ENCODE measurements at regions not wholly inside any gene's neighbourhood (a gene's known extent, or its start where the extent isn't known, plus 50 kb on each side); places are given as distances from the start of the nearest gene placed in this dataset.

GRCh38 chr14:76585616-76586015 lies 175.7 kb upstream of the VASH1 start:
- H3K9ac ChIP-seq (ENCODE audit: low read length) = no peak overlapping the region
- H3K9me3 ChIP-seq (replicated peaks; ENCODE audit: insufficient read depth, low read length) = no peaks in the 10 kb centered on the region
- no peak for TF ChIP-seq CTCF (IDR thresholded peaks at IDR 0.05; ENCODE audit: low read length)
- no peak for TF ChIP-seq EZH2 (optimal IDR thresholded peaks at IDR 0.05; ENCODE audit: low read depth, low read length)
- TF ChIP-seq EZH2phosphoT487 (IDR thresholded peaks at IDR 0.05; ENCODE audit: low read length) = no peak
- H3K4me2 ChIP-seq (ENCODE audit: low read depth, low read length) = no peak overlapping the region
- no peak overlapping the region for H3K4me3 ChIP-seq (ENCODE audit: low read length)
- no peaks in the 10 kb centered on the region for H3F3A ChIP-seq (ENCODE audit: insufficient read depth, low read length)
- no peak overlapping the region for H3K27ac ChIP-seq (ENCODE audit: low read length)
- H3K79me2 ChIP-seq (ENCODE audit: low read length) = no peaks in the 10 kb centered on the region
- no peaks in the 10 kb centered on the region for H3K9me2 ChIP-seq (replicated peaks; ENCODE audit: insufficient read depth, low read length)
- H3K27me3 ChIP-seq (replicated peaks; ENCODE audit: insufficient read depth, low read length) = no peaks in the 10 kb centered on the region
- DNase-seq = no peak
- H3K4me1 ChIP-seq (ENCODE audit: low read length) = no peaks in the 10 kb centered on the region
- H2AFZ ChIP-seq (ENCODE audit: low read length) = no peak overlapping the region
- H3K36me3 ChIP-seq (replicated peaks; ENCODE audit: insufficient read depth, low read length) = no peaks in the 10 kb centered on the region
- no peaks in the 10 kb centered on the region for H4K20me1 ChIP-seq (ENCODE audit: insufficient read depth, low read length)

- no peak overlapping the region for H3K4me2 ChIP-seq (ENCODE audit: low read depth, low read length)
- no peak for DNase-seq
- TF ChIP-seq CTCF (IDR thresholded peaks at IDR 0.05; ENCODE audit: low read length) (no peak), EZH2phosphoT487 (IDR thresholded peaks at IDR 0.05; ENCODE audit: low read length) (no peak), EZH2 (optimal IDR thresholded peaks at IDR 0.05; ENCODE audit: low read depth, low read length) (no peak)
- H3K9ac ChIP-seq (ENCODE audit: low read length) = no peak overlapping the region
- no peaks in the 10 kb centered on the region for H3F3A ChIP-seq (ENCODE audit: insufficient read depth, low read length)
- H3K27ac ChIP-seq (ENCODE audit: low read length) = no peak overlapping the region
- no peaks in the 10 kb centered on the region for H3K27me3 ChIP-seq (replicated peaks; ENCODE audit: insufficient read depth, low read length)
- H3K36me3 ChIP-seq (replicated peaks; ENCODE audit: insufficient read depth, low read length) = no peaks in the 10 kb centered on the region
- no peak overlapping the region for H2AFZ ChIP-seq (ENCODE audit: low read length)
- H3K9me3 ChIP-seq (replicated peaks; ENCODE audit: insufficient read depth, low read length) = no peaks in the 10 kb centered on the region
- H4K20me1 ChIP-seq (ENCODE audit: insufficient read depth, low read length) = no peaks in the 10 kb centered on the region
- no peaks in the 10 kb centered on the region for H3K4me1 ChIP-seq (ENCODE audit: low read length)
- H3K9me2 ChIP-seq (replicated peaks; ENCODE audit: insufficient read depth, low read length) = no peaks in the 10 kb centered on the region
- no peak overlapping the region for H3K4me3 ChIP-seq (ENCODE audit: low read length)
- H3K79me2 ChIP-seq (ENCODE audit: low read length) = no peaks in the 10 kb centered on the region
Observed at GRCh38 chr14:76589246-76589645, 172.0 kb upstream of the VASH1 start.

- Histone ChIP-seq H2AFZ (ENCODE audit: low read length) (no peak overlapping the region), H3K4me1 (ENCODE audit: low read length) (no peaks in the 10 kb centered on the region), H4K20me1 (ENCODE audit: insufficient read depth, low read length) (no peaks in the 10 kb centered on the region), H3K79me2 (ENCODE audit: low read length) (no peaks in the 10 kb centered on the region), H3F3A (ENCODE audit: insufficient read depth, low read length) (no peaks in the 10 kb centered on the region), H3K27ac (ENCODE audit: low read length) (no peak overlapping the region), H3K9ac (ENCODE audit: low read length) (no peak overlapping the region), H3K27me3 (replicated peaks; ENCODE audit: insufficient read depth, low read length) (no peaks in the 10 kb centered on the region), H3K9me2 (replicated peaks; ENCODE audit: insufficient read depth, low read length) (no peaks in the 10 kb centered on the region), H3K36me3 (replicated peaks; ENCODE audit: insufficient read depth, low read length) (no peaks in the 10 kb centered on the region), H3K4me3 (ENCODE audit: low read length) (no peak overlapping the region), H3K4me2 (ENCODE audit: low read depth, low read length) (no peak overlapping the region), H3K9me3 (replicated peaks; ENCODE audit: insufficient read depth, low read length) (no peaks in the 10 kb centered on the region)
- DNase-seq = no peak
- no peak for TF ChIP-seq EZH2 (optimal IDR thresholded peaks at IDR 0.05; ENCODE audit: low read depth, low read length)
- TF ChIP-seq CTCF (IDR thresholded peaks at IDR 0.05; ENCODE audit: low read length) = no peak
- no peak for TF ChIP-seq EZH2phosphoT487 (IDR thresholded peaks at IDR 0.05; ENCODE audit: low read length)
Observed at GRCh38 chr14:76591266-76591665, 170.0 kb upstream of the VASH1 start.

All from MM.1S (cell line).